ENCODE measurements at regions not wholly inside any gene's neighbourhood (a gene's known extent, or its start where the extent isn't known, plus 50 kb on each side); places are given as distances from the start of the nearest gene placed in this dataset.
"Not testable (repeated sequence)": the region's sequence is repeated elsewhere in the genome, so short reads cannot be mapped to it uniquely, and the experiment has no call there.

DNA sequence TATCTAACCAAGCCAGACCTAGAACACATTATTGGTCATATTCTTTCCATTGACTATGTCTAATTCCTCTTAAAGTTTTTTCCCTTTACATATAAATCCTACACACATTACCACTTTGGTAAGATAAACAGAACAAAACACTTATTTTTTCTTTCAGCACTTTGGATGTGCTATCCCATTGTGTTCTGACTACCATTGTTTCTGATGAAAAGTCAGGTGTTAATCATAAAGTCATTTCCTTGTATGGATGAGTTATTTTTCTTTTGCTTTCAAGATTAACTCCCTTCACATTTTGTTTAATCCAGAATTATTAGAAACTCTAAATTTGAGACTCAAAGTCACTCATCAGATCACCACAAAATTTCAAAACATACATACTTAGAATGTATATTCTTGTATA is 504.4 kb upstream of the ZNF337 start:
- not testable (repeated sequence) for H3K9me3 Mint-ChIP-seq (ENCODE audit: low read depth); H3K4me1 Mint-ChIP-seq (ENCODE audit: low read depth); H3K36me3 Mint-ChIP-seq; H3K4me3 Mint-ChIP-seq; H3K27ac Mint-ChIP-seq; H3K27me3 Mint-ChIP-seq

GRCh38 chr20:26187329-26187728 is 490.7 kb upstream of the ZNF337 start:
- H3K9me3 Mint-ChIP-seq (ENCODE audit: low read depth); H3K4me1 Mint-ChIP-seq (ENCODE audit: low read depth); H3K27ac Mint-ChIP-seq; H3K27me3 Mint-ChIP-seq; H3K36me3 Mint-ChIP-seq; H3K4me3 Mint-ChIP-seq: not testable (repeated sequence)

GRCh38 chr20:26183720-26184119 is 487.1 kb upstream of the ZNF337 start:
- not testable (repeated sequence) for H3K9me3 Mint-ChIP-seq (ENCODE audit: low read depth); H3K4me1 Mint-ChIP-seq (ENCODE audit: low read depth); H3K4me3 Mint-ChIP-seq; H3K27ac Mint-ChIP-seq; H3K36me3 Mint-ChIP-seq; H3K27me3 Mint-ChIP-seq

- H3K27me3 Mint-ChIP-seq; H3K4me1 Mint-ChIP-seq (ENCODE audit: low read depth); H3K4me3 Mint-ChIP-seq; H3K36me3 Mint-ChIP-seq; H3K9me3 Mint-ChIP-seq (ENCODE audit: low read depth); H3K27ac Mint-ChIP-seq: not testable (repeated sequence)
These were observed 484.7 kb upstream of the ZNF337 start for GRCh38 chr20:26181364-26181763.

GRCh38 chr20:26171875-26172274 is 475.2 kb upstream of the ZNF337 start:
- not testable (repeated sequence) for H3K4me1 Mint-ChIP-seq (ENCODE audit: low read depth); H3K9me3 Mint-ChIP-seq (ENCODE audit: low read depth); H3K27me3 Mint-ChIP-seq; H3K36me3 Mint-ChIP-seq; H3K27ac Mint-ChIP-seq; H3K4me3 Mint-ChIP-seq

- no peaks in the 10 kb centered on the region for H3K27me3 Mint-ChIP-seq
- no peak overlapping the region for H3K27ac Mint-ChIP-seq
- H3K36me3 Mint-ChIP-seq = peaks cover 2% of the 10 kb centered on the region
- no peak overlapping the region for H3K4me3 Mint-ChIP-seq
- no peaks in the 10 kb centered on the region for H3K4me1 Mint-ChIP-seq (ENCODE audit: low read depth)
- no peaks in the 10 kb centered on the region for H3K9me3 Mint-ChIP-seq (ENCODE audit: low read depth)
These were observed 472.9 kb upstream of the ZNF337 start for GRCh38 chr20:26169506-26169905.

- no peaks in the 10 kb centered on the region for H3K4me1 Mint-ChIP-seq (ENCODE audit: low read depth)
- H3K27me3 Mint-ChIP-seq = no peaks in the 10 kb centered on the region
- no peak overlapping the region for H3K27ac Mint-ChIP-seq
- H3K36me3 Mint-ChIP-seq = peaks cover 2% of the 10 kb centered on the region
- H3K4me3 Mint-ChIP-seq = no peak overlapping the region
- H3K9me3 Mint-ChIP-seq (ENCODE audit: low read depth) = no peaks in the 10 kb centered on the region
These were observed 470.8 kb upstream of the ZNF337 start for GRCh38 chr20:26167499-26167898.

DNA sequence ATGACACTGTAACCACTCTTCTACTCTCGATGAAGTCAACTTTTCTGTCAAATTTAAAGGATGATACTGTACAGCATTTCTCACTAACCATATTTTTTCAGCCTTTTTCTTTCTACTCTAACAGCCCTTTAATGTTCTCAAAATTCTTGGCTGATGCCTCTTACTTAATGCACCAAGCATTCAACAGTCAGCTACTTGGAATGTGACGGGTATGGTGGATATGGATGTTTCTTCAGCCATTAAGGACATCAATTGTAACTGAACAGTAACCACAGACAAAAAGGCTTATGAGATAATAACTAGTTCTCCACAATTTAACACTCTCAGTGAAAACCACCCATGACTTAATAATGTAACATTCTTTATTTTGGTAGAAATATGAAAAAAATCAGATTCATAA is 467.2 kb upstream of the ZNF337 start:
- H3K4me1 Mint-ChIP-seq (ENCODE audit: low read depth) = no peaks in the 10 kb centered on the region
- no peaks in the 10 kb centered on the region for H3K9me3 Mint-ChIP-seq (ENCODE audit: low read depth)
- H3K36me3 Mint-ChIP-seq = peaks cover 2% of the 10 kb centered on the region
- H3K4me3 Mint-ChIP-seq = no peak overlapping the region
- no peaks in the 10 kb centered on the region for H3K27me3 Mint-ChIP-seq
- no peak overlapping the region for H3K27ac Mint-ChIP-seq

- H3K27ac Mint-ChIP-seq, H3K36me3 Mint-ChIP-seq: not testable (repeated sequence)
These were observed 466.5 kb upstream of the ZNF337 start for GRCh38 chr20:26163151-26163550.

DNA sequence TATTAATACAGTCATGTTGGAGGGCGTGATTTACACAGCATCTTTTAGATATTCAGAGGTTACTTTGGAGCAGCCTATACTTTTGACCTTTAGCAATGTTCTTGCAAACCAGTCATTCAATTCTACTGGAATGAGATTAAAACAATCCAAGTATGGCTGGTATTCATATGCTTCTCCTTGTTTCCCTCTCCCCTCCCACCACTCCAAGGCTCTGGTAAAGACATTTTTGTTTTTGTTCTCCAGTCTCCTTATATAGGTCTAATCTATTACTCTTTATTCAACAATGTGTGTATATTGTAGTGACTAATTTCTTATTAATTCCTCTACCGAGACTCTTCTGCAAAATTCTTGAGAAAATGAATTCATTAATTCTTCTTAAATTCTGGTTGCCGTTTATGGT is 465.1 kb upstream of the ZNF337 start:
- H3K4me3 Mint-ChIP-seq; H3K4me1 Mint-ChIP-seq (ENCODE audit: low read depth); H3K9me3 Mint-ChIP-seq (ENCODE audit: low read depth); H3K36me3 Mint-ChIP-seq; H3K27ac Mint-ChIP-seq; H3K27me3 Mint-ChIP-seq: not testable (repeated sequence)

More at GRCh38 chr20:26163151-26163550, 466.5 kb upstream of the ZNF337 start:
- not testable (repeated sequence) for H3K9me3 Mint-ChIP-seq (ENCODE audit: low read depth); H3K4me1 Mint-ChIP-seq (ENCODE audit: low read depth); H3K27me3 Mint-ChIP-seq; H3K4me3 Mint-ChIP-seq

- H3K27ac Mint-ChIP-seq = not testable (repeated sequence)
These were observed 464.3 kb upstream of the ZNF337 start for GRCh38 chr20:26160916-26161315.

DNA sequence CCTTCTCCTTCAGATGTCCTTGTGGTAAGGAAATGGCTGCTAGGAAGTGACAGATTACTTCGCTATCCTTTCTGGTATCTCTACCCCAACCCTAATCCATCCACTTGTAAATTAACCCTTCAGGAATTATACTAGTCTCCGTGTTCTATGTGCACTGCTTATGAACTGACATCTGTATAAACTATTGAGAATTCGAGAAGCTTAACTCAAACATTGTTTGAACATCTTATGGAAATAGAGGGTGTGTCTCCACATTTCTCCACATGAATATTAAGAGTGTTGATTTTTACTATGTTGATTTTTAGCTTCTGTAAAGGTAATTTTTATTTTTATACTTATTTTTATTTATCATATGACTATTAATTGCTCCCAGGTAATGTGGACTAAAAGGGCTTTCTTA is 457.6 kb upstream of the ZNF337 start:
- H3K9me3 Mint-ChIP-seq (ENCODE audit: low read depth) = no peaks in the 10 kb centered on the region
- no peak overlapping the region for H3K27ac Mint-ChIP-seq
- H3K4me3 Mint-ChIP-seq = no peak overlapping the region
- no peaks in the 10 kb centered on the region for H3K4me1 Mint-ChIP-seq (ENCODE audit: low read depth)
- peaks cover 8% of the 10 kb centered on the region for H3K27me3 Mint-ChIP-seq
- peaks cover 2% of the 10 kb centered on the region for H3K36me3 Mint-ChIP-seq

More at GRCh38 chr20:26160916-26161315, 464.3 kb upstream of the ZNF337 start:
- not testable (repeated sequence) for H3K27me3 Mint-ChIP-seq; H3K36me3 Mint-ChIP-seq; H3K9me3 Mint-ChIP-seq (ENCODE audit: low read depth); H3K4me3 Mint-ChIP-seq; H3K4me1 Mint-ChIP-seq (ENCODE audit: low read depth)

GRCh38 chr20:26135325-26136110 is 438.9 kb upstream of the ZNF337 start:
- H3K27ac Mint-ChIP-seq = no peak overlapping the region
- H3K36me3 Mint-ChIP-seq = no peaks in the 10 kb centered on the region

DNA sequence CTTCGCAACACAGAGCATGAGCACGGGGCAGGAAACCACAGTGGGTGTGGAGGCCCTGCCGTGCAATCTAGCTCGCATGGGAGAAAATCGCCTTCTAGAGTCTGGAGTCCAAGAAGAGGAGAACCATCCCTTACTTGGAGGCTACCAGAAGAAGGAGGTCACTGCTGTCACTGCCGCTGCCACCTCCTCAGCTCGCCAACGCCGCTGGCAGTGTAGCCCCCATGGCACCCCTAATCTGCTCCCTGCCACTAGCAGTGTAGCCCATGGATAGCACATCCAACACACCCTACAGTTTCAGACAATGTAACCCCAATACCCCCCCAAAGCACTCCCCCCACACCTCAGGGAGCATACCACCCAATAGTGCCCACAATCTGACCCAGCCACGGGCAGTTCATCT is 438.0 kb upstream of the ZNF337 start:
- H3K9me3 Mint-ChIP-seq (ENCODE audit: low read depth) = no peaks in the 10 kb centered on the region
- no peaks in the 10 kb centered on the region for H3K36me3 Mint-ChIP-seq
- H3K27me3 Mint-ChIP-seq = no peaks in the 10 kb centered on the region
- H3K4me1 Mint-ChIP-seq (ENCODE audit: low read depth) = peaks cover 3% of the 10 kb centered on the region
- H3K4me3 Mint-ChIP-seq = no peak overlapping the region
- H3K27ac Mint-ChIP-seq = no peak overlapping the region

More at GRCh38 chr20:26135325-26136110, 438.9 kb upstream of the ZNF337 start:
- no peaks in the 10 kb centered on the region for H3K27me3 Mint-ChIP-seq
- H3K4me1 Mint-ChIP-seq (ENCODE audit: low read depth) = peaks cover 5% of the 10 kb centered on the region
- H3K4me3 Mint-ChIP-seq = no peak overlapping the region
- H3K9me3 Mint-ChIP-seq (ENCODE audit: low read depth) = no peaks in the 10 kb centered on the region

GRCh38 chr20:26133794-26134193 is 437.1 kb upstream of the ZNF337 start:
- H3K9me3 Mint-ChIP-seq (ENCODE audit: low read depth); H3K4me3 Mint-ChIP-seq; H3K36me3 Mint-ChIP-seq; H3K27me3 Mint-ChIP-seq; H3K27ac Mint-ChIP-seq; H3K4me1 Mint-ChIP-seq (ENCODE audit: low read depth): not testable (repeated sequence)

- not testable (repeated sequence) for H3K27ac Mint-ChIP-seq, H3K36me3 Mint-ChIP-seq
These were observed 424.3 kb upstream of the ZNF337 start for GRCh38 chr20:26120920-26121319.

More at GRCh38 chr20:26120920-26121319, 424.3 kb upstream of the ZNF337 start:
- H3K27me3 Mint-ChIP-seq; H3K4me3 Mint-ChIP-seq; H3K9me3 Mint-ChIP-seq (ENCODE audit: low read depth); H3K4me1 Mint-ChIP-seq (ENCODE audit: low read depth): not testable (repeated sequence)

Data from activated naive CD8-positive, alpha-beta T cell (primary cell).